ENCODE measurements at regions not wholly inside any gene's neighbourhood (a gene's known extent, or its start where the extent isn't known, plus 50 kb on each side); places are given as distances from the start of the nearest gene placed in this dataset.

DNA sequence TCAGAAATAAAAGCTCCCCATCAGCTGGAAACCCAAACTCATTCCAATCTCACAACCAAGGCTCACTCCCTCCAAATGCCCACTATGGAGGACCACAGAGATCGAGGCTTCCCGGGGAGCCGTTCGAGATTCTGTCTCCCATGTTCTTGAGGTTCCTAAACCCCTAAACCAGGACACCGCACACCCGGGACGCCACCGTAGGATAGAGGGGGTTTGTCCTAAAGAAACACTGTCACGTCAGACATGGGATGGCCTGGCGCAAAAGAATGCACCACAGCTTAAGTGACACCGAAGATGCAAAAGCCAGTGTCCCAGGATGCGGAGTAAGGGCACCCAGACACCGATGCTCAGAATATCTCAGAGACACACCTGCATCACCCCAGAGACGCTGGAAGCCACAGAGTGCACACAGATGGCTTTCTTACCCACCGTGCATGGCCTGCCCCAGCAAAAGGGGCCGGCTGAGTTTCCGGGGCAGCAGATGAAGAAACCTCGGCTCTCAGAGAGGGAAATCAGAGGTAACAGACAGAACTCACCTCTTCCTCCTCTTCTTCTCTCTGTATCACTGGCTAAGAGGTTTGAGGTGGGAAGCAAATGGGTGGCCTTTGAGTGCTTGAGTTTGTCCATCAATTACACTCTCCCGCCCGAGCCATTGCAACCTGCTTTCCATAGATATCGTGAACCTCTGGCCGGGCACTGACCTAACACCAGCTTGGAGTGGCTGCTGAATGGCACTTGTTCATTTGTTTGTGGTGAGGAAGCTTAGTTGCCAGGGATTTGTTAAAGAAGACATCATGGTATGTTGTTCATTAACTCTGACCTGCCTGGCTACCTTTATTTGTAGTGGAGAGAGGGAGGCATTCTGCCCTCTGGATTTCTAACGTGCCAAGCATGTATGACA is 65.1 kb upstream of the TNRC6C start:
- in situ Hi-C loops (cut with MboI; ENCODE audit: low sequenced_read_pairs, unreplicated experiment): no loop called here
- TF ChIP-seq, protein P1, sequence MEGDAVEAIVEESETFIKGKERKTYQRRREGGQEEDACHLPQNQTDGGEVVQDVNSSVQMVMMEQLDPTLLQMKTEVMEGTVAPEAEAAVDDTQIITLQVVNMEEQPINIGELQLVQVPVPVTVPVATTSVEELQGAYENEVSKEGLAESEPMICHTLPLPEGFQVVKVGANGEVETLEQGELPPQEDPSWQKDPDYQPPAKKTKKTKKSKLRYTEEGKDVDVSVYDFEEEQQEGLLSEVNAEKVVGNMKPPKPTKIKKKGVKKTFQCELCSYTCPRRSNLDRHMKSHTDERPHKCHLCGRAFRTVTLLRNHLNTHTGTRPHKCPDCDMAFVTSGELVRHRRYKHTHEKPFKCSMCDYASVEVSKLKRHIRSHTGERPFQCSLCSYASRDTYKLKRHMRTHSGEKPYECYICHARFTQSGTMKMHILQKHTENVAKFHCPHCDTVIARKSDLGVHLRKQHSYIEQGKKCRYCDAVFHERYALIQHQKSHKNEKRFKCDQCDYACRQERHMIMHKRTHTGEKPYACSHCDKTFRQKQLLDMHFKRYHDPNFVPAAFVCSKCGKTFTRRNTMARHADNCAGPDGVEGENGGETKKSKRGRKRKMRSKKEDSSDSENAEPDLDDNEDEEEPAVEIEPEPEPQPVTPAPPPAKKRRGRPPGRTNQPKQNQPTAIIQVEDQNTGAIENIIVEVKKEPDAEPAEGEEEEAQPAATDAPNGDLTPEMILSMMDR (IDR thresholded peaks at IDR 0.05; ENCODE audit: borderline replicate concordance, control extremely low read depth, extremely low read depth, insufficient read depth, missing control alignments): no peak
- no peak for DNase-seq (ENCODE audit: low spot score)

DNA sequence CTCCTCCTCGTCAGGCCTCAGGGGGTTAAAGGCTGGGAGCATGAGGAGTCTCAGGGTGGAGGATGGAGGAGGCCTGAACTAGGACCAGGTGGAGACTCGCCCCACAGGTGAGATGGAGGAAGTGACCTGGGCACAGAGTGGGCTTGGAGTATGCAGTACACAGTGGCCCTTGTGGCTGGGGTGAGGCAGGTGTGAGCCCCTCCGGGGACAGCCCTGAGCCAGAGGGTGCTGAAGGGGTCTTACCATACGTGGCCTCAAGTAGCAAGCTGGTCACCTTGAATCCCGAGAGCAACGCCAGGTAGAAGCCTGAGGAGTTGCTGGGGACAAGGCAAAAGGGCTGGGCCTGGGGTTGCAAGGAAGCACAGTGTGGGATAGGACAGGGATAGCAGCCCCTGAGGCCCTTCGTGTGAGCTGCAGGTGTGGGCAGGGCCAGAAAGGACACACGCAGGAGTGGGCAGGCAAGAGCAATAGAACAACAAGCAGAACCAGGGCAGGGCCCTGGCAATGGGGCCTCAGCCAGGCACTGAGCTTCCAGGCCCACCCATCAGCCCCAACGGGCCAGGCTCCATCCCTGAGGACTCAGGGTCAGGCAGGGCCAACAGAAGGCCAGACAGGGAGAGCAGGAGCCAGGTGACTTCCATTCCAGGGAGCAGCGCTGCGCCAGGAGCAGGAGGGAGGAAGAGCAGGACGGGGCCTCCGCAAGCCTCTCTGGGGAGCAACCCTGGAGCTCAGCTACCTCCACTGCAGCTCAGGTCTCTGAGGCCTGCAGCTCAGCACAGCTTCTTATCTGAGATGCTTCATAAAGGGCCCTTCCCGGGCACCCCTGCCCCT is 64.2 kb upstream of the TNRC6C start:
- DNase-seq (ENCODE audit: low spot score): no peak
- TF ChIP-seq, protein P1 (IDR thresholded peaks at IDR 0.05; ENCODE audit: borderline replicate concordance, control extremely low read depth, extremely low read depth, insufficient read depth, missing control alignments): no peak
- in situ Hi-C loops (cut with MboI; ENCODE audit: low sequenced_read_pairs, unreplicated experiment): no loop called here

DNA sequence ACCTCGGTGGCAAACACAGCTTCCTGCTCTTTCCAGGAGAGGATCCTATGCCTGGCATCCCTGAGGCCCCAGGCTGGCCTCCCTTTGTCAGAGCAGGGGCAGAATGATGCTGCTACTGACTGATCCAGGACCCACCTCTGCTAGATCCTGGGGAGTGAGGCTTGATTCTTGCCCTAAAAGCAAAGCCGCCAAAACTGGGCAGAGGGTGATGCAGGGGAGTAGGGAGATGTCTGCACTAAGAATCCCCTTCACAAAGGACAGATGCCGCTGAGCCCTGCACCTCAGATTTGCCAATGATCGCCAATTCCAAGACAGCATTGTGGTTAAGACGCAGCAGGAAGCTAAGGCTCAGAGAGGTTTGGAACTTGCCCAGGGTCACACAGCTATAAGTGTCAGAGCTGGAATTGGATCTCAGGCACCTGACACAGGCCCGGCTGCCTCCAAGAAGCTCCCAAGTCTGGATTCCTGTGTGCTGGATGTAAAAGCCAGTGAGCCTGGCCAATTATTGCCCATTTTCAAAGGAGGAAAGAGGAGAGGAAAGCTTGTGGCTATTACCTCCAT is 60.7 kb upstream of the TNRC6C start:
- DNase-seq (ENCODE audit: low spot score): no peak
- TF ChIP-seq, protein P1 (IDR thresholded peaks at IDR 0.05; ENCODE audit: borderline replicate concordance, control extremely low read depth, extremely low read depth, insufficient read depth, missing control alignments): no peak
- in situ Hi-C loops (cut with MboI; ENCODE audit: low sequenced_read_pairs, unreplicated experiment): no loop called here

DNA sequence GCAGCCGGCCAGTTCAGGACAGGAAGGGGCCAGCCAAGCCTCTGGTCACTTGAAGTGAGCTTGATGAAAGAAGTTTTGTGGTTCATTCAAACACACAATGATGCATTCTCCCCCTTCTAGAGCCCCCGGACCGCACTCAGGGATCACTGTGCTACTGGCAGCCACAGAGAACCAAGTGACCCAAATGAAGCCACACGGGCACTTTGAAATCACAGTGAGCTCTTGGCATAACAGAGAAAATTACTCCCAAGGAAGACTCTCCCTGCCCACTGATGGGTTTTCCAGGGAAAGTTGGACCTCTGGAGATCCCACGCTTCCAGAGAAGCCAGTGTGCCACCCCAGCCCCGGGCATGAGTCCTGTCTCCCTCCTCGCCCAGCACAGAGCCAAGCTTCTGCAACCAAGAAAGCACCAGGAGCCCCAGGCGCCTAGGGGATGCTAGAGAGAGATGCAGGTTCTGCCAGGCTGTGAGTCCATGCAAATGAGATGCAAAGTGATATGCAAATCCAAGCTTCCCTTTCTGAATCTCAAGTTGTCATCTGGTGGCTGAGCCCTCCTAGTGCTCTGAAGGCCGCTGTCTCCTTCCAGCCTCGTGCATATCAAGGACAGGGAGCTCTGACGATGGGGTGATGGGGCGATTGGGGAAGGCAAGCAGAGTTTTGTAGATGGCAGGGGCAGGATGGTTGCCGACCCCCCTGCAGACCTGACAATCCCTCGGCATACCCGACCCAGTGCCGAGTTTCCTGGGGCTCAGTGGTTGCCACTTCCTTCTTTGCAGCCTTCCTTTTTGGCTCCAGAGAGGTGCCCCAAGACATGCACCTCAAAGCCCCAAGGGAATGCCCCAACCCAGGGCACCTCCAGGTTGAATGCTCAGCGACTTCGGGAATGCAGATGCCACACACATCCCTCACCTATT is 59.7 kb upstream of the TNRC6C start:
- in situ Hi-C loops (cut with MboI; ENCODE audit: low sequenced_read_pairs, unreplicated experiment): no loop called here
- DNase-seq (ENCODE audit: low spot score): no peak
- TF ChIP-seq, protein P1 (IDR thresholded peaks at IDR 0.05; ENCODE audit: borderline replicate concordance, control extremely low read depth, extremely low read depth, insufficient read depth, missing control alignments): no peak

DNA sequence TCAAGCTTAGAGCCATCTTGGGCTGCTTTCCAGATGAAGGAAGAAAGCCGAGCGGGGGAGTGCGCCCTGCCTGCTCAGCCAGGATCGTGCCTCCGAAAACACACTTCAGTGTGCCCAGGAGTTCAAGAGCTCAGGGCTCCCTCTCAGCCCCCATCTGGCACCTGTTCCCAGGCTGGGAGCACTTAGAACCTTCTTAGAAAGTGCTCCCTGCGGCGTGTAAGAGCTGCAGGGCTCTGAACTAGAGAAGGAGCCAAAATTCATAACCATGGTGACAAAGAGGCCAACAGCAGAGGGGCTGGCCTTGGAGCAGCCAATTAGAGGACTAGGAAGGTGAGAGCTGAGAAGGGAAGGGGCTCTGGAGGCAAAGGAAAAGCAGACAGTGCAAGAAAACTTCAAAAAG is 59.0 kb upstream of the TNRC6C start:
- in situ Hi-C loops (cut with MboI; ENCODE audit: low sequenced_read_pairs, unreplicated experiment): no loop called here
- no peak for DNase-seq (ENCODE audit: low spot score)
- TF ChIP-seq, protein P1 (IDR thresholded peaks at IDR 0.05; ENCODE audit: borderline replicate concordance, control extremely low read depth, extremely low read depth, insufficient read depth, missing control alignments): no peak
